GM21423 (cell line): ENCODE measurements at regions not wholly inside any gene's neighbourhood (a gene's known extent, or its start where the extent isn't known, plus 50 kb on each side); places are given as distances from the start of the nearest gene placed in this dataset.
"Not testable (repeated sequence)": the region's sequence is repeated elsewhere in the genome, so short reads cannot be mapped to it uniquely, and the experiment has no call there.

Source experiments
- ATAC-seq: cut with Tn5 transposase; IDR thresholded peaks from one replicate; pipeline ENCODE4 v1.9.1; 2021; ENCODE audit warnings: mild to moderate bottlenecking, moderate library complexity; ENCODE audit not compliant: unreplicated experiment

GRCh38 chr7:145805496-145805895, 311.1 kb upstream of the CNTNAP2 start:
- ATAC-seq = not testable (repeated sequence)

GRCh38 chr7:145797507-145797906, 319.1 kb upstream of the CNTNAP2 start:
- ATAC-seq = no peak

GRCh38 chr7:145795132-145795531, 321.5 kb upstream of the CNTNAP2 start:
- ATAC-seq = no peak

GRCh38 chr7:145784809-145785780, 331.5 kb upstream of the CNTNAP2 start:
- no peak for ATAC-seq

GRCh38 chr7:145781388-145781787, 335.2 kb upstream of the CNTNAP2 start:
- not testable (repeated sequence) for ATAC-seq

- no peak for ATAC-seq
Observed at GRCh38 chr7:145779140-145779539, 337.5 kb upstream of the CNTNAP2 start.

GRCh38 chr7:145774777-145775176, 341.8 kb upstream of the CNTNAP2 start:
- no peak for ATAC-seq

GRCh38 chr7:145753004-145753403, 363.6 kb upstream of the CNTNAP2 start:
- ATAC-seq = no peak

GRCh38 chr7:145737617-145738016, 379.0 kb upstream of the CNTNAP2 start:
- no peak for ATAC-seq

- ATAC-seq = no peak
Observed at GRCh38 chr7:145735061-145735460, 381.5 kb upstream of the CNTNAP2 start.

- no peak for ATAC-seq
Observed at GRCh38 chr7:145732521-145732920, 384.1 kb upstream of the CNTNAP2 start.

GRCh38 chr7:145729691-145730090, 386.9 kb upstream of the CNTNAP2 start:
- no peak for ATAC-seq

GRCh38 chr7:145718129-145718528, 398.5 kb upstream of the CNTNAP2 start:
- ATAC-seq = no peak

- no peak for ATAC-seq
Observed at GRCh38 chr7:145700488-145700887, 416.1 kb upstream of the CNTNAP2 start.

GRCh38 chr7:145698526-145699262, 417.9 kb upstream of the CNTNAP2 start:
- ATAC-seq = no peak

GRCh38 chr7:145697412-145698107, 419.0 kb upstream of the CNTNAP2 start:
- not testable (repeated sequence) for ATAC-seq

- ATAC-seq = no peak
Observed at GRCh38 chr7:145696071-145696470, 420.5 kb upstream of the CNTNAP2 start.

- no peak for ATAC-seq
Observed at GRCh38 chr7:145692237-145692950, 424.2 kb upstream of the CNTNAP2 start.

GRCh38 chr7:145691377-145691914, 425.2 kb upstream of the CNTNAP2 start:
- ATAC-seq = no peak

- no peak for ATAC-seq
Observed at GRCh38 chr7:145681646-145682045, 435.0 kb upstream of the CNTNAP2 start.
